Stimulated activated naive CD4-positive, alpha-beta T cell treated with Interleukin-2 at 50 U/mL for 16 hours (primary cell): ENCODE measurements at regions not wholly inside any gene's neighbourhood (a gene's known extent, or its start where the extent isn't known, plus 50 kb on each side); places are given as distances from the start of the nearest gene placed in this dataset.
"Not testable (repeated sequence)": the region's sequence is repeated elsewhere in the genome, so short reads cannot be mapped to it uniquely, and the experiment has no call there.

ENCODE experiments used
- DNase-seq: peaks from one replicate; lab custom pipeline; 2025; lab: John Stamatoyannopoulos, UW

DNA sequence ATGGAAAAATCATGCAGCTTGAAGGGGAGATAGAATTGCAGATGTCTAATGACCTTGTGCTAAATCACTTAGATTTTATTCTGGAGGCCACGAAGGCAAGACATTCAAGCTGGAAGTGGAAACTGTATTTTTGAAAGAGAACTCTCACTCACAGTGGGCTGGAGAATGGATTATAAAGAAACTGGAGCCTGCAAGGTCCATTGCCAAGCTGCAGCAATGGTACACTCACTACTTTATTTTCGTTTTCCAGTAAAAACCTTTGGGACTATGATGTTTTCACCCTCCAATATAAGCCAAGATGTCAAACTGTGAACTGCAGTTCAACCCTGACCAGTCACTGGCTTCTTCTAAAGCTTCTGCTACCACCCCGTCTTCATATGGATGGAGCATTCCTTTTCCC, 62.0 kb downstream of the SKIDA1 start:
- no peak for DNase-seq

DNA sequence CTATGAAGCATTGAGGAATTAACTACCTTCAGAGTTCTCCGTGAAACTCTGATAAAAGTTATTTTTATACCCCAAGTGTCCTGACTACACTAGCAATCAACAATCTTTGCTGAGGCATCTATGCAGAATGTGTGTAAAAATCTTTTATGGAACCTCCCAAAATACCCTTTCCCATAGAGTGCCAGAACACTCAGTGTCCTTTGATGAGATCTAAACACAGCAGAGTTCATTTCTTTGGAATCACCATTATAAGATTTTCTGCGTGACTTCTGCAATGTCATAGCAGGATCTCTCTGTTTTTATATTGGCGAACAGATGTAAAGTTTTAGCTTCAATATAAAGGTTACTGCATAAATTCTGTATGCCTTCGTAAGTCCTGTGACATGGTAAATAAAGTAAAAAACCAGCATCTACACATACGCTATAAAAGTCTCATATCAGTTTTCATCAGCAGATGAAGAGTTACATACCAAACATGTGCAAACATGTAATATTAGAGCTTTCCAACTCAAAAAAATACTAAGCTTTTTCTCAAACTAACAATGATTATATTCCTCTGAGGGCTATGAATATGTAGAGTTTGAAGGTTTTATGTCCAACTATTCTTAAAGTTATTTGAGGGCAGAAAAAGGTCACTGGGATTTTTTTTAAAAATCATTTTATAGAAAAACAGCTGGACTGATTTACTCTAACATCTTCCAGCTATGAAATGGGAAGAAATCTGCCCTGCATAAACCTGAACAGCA, 67.2 kb downstream of the SKIDA1 start:
- no peak for DNase-seq

DNA sequence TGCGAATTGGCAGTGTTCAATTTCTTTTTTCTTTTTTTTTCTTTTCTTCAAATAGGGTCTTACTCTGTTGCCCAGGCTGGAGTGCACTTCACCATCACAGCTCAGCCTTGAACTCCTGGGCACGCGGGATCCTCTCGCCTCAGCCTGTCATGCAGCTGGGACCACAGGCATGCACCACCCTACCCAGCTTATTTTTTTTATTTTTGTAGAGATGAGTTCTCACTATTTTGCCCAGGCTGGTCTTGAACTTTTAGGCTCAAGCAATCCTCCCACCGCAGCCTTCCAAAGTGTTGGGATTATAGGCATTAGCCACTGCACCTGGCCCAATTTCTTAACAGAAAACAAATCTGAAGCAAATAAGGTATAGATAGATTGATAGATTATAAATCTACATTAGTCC, 69.3 kb downstream of the SKIDA1 start:
- DNase-seq: no peak

DNA sequence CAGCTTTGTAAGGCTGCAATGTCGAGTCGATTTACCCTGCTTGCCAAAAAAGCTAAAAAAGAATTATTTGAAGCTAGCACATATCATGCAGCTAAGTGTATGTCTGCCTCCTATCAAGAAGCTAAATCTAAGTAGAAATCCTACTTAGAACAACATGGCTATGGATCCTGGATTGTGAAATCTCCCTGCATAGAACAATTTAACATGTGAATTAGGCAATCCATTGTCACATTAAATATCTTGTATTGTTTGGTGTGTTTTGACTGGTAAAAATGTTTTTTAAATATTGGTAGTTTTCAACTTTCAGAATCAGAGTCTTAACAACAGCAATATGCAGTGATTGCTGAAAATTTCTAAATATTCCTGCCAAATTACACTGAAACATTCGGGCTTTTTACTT, 73.3 kb downstream of the SKIDA1 start:
- DNase-seq: no peak

DNA sequence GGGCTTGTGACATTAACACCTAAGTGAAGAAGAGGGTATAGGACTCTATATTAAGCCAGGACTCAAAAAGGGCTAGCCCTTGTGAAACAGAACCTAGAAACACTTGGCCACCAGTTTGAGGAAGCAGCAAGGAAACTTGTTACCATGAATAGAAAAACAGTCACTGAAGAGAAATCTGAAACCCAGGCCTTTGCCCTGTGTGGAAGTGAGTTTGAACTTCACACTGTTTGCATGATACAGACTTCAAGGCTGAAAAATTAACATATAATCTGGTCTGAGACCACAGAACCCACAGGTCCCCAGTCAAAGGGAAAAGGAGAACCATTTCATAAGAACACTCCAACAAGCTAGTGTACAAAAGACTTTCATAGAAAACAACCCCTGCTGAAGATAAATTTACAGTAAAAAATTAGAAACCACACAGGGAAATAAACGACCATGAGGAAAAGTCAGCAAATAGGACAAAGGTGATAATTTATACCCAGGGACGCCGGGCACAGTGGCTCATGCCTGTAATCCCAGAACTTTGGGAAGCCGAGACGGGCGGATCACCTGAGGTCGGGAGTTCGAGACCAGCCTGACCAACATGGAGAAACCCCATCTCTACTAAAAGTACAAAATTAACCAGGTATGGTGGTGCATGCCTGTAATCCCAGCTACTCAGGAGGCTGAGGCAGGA, 76.1 kb downstream of the SKIDA1 start:
- no peak for DNase-seq

DNA sequence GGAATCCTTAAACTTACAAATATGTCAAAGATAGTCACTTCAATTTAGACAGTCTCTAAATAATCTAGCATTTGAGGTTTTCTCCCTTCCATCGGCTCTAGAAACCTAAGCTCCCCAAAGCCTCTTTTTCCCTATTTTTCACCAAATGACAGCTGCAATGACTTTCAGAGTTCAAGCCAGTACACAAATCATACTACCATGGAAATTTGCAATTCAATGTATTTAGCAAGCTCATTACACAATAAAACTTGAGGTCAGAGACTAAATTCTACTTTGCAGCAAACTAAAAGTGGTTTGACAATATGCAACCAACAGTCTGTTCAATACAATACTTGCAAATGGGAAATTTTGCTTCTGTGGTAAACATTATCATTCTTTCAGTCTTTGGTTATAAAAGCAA, 80.3 kb downstream of the SKIDA1 start:
- no peak for DNase-seq

DNA sequence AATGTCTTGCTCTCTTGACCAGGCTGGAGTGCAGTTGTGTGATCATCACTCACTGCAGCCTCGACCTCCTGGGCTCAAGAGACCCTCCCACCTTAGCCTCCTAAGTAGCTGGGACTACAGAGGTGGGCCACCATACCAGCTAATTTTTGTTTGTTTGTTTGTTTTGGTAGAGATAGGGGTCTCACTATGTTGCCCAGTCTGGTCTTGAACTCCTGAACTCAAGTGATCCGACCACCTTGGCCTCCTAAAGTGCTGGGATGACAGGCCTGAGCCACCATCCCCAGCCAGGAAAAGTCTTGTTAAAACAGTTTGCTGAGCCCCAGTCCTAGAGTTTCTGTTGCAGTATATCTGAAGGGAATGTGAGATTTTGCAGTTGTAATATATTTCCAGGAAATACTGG, 83.9 kb downstream of the SKIDA1 start:
- no peak for DNase-seq

DNA sequence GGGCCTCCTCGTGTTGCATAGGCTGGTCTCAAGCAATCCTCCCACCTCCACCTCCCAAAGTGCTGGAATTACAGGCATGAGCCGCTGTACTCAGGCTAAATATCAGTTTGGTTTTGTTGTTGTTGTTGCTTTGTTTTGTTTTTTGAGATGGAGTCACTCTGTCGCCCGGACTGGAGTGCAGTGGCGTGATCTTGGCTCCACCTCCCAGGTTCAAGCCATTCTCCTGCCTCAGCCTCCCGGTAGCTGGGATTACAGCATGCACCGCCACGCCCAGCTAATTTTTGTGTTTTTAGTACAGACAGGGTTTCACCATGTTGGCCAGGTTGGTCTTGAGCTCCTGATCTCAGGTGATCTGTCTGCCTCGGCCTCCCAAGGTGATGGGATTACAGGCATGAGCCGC, 86.6 kb downstream of the SKIDA1 start:
- DNase-seq: not testable (repeated sequence)

DNA sequence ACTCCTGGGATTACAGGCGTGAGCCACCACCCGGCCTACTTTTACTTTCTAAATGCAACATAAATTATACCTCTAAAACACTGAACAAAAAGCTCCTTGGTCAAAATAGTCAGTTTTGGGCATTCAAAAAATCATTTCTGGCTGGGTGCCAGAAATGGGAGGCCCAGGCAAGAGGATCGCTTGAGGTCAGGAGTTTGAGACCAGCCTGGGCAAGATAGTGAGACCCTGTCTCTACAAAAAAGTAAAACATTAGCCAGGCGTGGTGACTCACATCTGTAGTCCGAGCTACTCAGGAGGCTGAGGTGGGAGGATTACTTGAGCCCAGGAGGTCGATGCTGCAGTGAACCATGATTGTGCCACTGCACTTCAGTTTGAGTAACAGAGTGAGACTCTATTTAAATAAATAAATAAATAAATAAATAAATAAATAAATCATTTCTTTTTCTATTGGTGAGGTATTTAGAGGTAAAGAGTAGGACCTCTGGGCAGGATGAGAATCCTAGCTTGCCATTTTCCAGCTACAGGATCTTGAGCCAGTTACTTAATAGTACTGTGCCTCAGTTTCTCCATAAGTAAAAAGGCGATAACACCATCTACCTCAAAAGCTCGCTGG, 87.6 kb downstream of the SKIDA1 start:
- DNase-seq: no peak

DNA sequence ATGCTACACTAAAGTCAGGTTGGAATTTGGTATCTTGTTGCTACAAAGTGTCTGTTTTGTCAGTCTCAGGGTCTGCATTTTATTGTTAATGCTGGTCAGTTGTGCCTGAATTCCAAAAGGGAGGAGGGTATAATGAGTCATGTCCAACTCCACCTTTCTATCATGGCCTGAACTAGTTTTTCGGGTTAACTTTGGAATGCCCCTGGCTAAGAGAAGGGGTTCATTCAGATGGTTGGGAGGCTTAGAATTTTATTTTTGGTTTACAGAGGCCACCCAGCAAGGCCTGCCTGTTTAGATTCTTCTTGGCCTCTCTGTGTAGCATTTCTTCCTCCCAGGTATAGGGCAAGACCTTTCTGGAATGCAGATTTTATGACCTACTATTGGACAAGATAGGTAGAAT, 93.2 kb downstream of the SKIDA1 start:
- DNase-seq: no peak

DNA sequence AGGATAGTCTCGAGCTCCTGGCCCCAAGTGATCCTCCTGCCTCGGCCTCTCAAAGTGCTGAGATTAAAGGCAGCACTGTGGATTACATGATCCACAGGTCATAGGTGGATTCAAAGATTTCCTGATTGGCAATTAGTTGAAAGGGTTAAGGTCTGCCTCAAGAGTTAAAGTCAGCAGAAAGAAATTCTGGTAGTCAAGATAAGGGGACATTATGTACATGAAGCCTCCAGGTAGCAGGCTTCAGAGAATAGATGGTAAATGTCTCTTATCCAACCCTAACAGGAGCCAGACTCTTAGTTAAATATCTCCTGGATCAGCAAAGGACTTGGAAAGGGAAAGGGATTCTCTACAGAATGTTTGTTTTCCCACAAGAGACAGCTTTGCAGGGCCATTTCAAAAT, 93.7 kb downstream of the SKIDA1 start:
- no peak for DNase-seq

DNA sequence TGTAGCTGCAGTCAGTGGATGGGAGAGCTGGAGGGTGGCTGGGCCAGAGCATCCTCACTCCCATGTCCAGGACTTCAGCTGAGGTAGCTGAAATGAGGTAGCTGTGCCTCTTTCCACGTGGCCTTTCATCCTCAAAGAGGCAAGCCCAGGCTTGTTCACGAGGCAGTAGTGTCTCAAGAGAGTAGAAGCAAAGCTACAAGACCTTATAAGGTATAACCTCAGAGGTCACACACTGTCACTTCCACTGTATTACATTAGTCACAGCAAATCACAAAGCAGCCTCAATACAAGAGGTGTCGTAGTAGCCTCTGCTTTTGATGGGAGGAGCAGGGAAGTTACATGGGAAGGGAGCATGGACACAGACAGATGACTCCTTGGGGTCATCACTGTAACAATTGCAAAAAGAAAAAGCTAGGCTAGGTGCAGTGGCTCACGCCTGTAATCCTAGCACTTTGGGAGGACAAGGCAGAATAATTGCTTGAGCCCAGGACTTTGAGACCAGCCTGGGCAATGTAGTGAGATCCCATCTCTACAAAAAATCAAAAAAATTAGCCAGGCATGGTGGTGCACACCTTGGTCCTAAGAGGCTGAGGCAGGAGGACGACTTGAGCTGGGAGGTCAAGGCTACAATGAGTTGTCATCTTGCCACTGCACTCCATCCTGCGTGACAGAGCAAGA, 97.5 kb downstream of the SKIDA1 start:
- DNase-seq: no peak

DNA sequence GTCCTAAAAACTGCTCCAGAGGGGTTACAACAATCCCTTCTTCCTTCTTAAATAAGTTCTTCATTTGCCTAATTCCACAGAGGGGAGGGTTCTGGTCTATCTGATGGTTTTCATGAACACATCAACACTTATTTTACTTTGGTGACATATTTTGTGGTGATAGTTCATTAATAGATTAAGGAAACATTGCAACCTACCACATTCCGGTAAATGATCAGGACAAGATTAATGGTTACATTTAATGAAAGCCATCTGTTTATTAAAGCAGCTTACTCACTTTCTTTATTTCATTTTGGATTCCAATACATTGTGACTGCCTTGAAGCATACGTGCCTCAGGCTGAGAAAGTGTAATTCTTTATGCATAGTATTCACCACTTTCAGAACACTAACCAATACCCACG, 101.0 kb downstream of the SKIDA1 start:
- DNase-seq: no peak

DNA sequence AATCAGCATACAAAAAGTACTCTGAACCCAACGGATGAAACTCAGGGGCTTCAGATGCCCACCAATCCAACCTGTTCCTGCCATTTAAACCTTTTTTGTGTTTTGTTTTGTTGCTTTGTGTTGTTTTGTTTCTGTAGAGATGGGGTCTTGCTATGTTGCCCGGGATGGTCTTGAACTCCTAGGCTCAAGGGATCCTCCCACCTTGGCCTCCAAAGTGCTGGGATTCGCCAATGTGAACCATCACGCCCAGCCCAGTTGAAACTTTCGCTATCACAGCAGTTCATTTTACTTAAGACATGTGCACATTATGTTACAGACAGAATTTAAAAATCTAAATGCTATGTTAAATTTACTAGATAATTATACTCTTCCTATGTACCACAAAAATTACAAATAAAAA, 101.6 kb downstream of the SKIDA1 start:
- DNase-seq: no peak

DNA sequence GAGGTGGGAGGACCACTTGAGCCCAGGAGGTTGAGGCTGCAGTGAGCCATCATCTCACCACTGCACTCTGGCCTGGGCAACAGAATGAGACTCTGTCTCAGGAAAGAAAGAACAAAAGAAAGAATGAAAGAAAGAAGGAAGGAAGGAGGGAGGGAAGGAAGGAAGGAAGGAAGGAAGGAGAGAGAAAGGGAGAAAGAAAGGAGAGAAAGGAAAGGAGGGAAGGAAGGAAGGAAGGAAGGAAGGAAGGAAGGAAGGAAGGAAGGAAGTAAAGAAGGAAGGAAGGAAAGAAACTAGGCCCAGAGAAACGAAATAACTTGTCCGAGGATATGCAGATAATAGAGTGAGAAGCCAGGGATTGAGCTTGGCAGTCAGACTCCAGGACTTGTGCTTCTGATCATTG, 102.1 kb downstream of the SKIDA1 start:
- DNase-seq: no peak

DNA sequence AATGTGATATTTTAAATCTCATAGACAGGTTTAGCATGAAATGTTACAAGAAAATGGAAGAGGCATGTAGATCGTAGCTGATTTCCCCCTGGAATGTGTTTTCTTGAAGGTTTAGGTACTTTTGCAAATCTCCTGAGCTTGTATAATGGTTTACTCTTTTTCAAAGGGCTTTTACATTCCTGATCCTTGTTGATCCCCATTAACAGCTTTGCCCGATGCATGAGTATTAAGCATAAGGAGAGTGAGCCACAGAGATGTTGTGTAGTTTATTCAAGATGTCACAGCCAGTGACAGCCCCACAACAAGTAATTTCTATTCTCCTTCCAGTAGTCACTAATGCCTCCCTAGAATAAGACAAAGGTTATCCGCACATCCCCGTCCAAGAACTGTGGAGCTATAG, 103.7 kb downstream of the SKIDA1 start:
- no peak for DNase-seq

DNA sequence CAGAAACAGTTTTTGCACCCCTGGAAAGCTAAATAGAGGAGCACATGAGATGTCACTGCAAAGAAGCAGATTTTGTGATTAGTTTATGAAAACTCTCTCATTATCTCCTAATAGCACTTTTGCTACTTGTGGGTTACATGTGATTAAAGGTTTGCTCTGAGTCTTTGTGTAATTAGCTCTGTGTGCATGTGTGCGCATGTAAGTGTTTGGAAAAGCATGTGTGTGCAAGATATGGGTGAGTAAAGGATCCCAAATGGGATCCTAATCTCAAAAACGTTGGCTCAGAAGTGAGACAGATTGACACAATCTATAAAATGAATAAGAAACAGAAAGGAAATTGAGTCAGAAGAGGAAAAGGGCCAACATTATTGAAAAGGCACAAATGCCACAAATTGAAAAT, 104.5 kb downstream of the SKIDA1 start:
- DNase-seq: no peak

DNA sequence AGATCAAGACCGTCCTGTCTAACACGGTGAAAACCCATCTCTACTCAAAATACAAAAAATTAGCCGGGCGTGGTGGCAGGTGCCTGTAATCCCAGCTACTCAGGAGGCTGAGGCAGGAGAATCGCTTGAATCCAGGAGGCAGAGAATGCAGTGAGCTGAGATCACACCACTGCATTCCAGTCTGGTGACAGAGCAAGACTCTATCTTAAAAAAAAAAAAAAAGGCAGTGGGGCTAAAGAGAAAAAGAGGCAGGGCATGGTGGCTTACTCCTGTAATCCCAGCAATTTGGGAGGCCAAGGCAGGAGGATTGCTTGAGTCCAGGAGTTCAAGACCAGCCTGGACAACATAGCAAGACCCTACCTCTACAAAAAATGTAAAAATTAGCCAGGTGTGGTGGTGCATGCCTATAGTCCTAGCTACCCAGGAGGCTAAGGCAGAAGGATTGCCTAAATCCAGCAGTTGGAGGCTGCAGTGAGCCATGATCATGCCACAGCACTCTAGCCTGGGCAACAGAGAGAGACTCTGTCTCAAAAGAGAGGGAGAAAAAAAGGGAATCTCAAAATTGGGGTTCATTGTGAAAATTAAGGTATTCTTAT, 106.4 kb downstream of the SKIDA1 start:
- DNase-seq: not testable (repeated sequence)

DNA sequence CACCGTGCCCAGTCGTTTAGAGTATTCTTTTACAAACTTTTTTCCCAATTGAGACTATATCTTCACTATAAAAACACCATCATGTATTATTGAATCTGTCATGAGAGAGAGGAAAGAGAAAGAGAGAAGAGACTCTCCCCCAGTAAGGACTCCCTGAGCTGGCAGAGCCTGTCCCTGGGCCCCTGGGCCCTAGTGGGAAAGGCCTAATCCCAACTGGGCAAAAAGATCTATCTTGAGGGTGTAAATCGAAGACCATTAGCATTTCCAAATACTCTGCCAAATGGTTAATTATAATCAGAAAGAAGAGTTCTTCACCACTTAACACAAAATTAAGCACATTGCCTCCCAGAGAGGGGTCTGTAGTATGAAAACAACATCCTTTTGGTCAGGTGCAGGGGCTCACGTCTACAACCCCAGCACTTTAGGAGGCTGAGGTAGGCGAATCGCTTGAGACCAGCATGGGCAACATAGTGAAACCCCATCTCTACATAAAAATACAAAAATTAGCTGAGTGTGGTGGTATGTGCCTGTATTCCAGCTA, 108.2 kb downstream of the SKIDA1 start:
- DNase-seq: no peak

DNA sequence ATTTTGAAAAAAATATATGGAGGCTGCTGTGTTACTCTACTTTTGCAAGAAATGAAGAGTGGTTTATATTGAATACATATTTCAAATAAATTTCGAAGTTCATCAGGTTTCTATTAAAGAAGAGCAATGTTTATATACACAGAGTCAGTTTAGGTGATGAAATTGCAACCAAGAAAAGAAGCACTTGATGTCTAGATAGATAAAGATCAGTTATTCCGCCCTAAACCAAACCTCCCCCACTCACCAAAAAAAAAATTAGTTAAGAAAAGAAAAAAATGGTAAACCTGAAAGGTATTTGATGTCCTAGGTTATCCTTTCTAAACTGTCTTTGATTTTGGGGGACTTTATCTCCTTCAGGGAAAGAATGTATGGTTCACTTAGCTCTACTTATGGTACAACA, 111.8 kb downstream of the SKIDA1 start:
- DNase-seq: no peak

DNA sequence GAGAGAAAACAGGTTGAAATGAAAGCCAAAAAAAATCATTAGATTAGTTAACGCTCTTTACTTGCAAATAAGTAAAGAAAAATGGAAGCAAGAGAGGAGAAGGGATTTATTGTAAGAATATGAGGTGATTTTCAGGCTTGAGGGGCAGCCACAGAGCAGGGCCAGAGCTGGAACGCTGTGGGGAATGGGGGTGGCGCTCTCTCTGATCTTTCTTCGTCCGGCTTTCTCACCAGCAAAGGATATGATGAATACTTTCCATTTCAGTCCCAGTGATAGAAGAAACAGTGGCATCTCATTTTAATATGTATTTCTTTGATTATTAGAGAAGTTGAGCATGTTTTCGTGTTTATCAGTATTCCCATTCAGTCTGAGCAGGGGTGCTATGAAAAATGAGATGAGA, 112.2 kb downstream of the SKIDA1 start:
- DNase-seq: no peak

DNA sequence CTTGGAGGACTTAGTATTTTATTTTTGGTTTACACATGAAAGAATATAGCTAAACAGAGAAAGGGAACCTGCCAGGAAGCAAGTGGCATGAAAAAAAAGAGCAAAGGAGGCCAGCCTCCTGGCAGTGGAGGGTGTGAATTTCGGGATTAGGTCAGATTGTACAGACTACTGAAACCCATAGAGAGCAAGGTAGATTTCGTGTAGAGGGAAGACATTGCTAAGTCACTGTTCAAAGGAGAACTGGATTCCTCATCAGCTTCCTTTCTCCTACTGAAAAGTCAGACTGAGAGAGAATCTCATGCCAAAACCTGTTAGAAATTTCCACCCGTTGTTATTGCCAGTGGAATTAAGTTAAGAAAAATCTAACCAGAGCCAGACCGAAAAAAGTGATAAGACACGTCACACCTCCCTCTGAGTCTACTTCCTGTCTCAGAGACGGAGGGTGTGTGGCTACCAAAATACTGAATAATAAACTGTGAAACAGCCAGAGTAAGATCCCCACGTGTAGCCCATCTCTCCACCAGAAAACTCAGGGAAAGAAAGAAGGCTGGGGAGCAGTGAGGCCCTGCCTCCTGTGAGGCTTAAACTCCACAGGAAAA, 118.8 kb downstream of the SKIDA1 start:
- no peak for DNase-seq
